Endothelial cell of umbilical vein (primary cell): ENCODE measurements at regions not wholly inside any gene's neighbourhood (a gene's known extent, or its start where the extent isn't known, plus 50 kb on each side); places are given as distances from the start of the nearest gene placed in this dataset.

Experiments
- BruUV-seq: library from RNA; stranded (reverse); fragments of 400-500 nt; replicated peaks from 2 replicates; lab custom pipeline; 2021; lab: Mats Ljungman, UMichigan
- CTCF ChIA-PET: fragments of 300-600, 350-600 bp; sonication (Branson Sonifier 250); formaldehyde crosslinking; loops from one replicate; lab custom pipeline; 2021; ENCODE audit warnings: antibody characterized with exemption, inconsistent platforms; lab: Charles Lee
- POLR2A ChIA-PET: fragments of 300-600, 350-600 bp; sonication (Branson Sonifier 250); formaldehyde crosslinking; loops from one replicate; lab custom pipeline; 2021; ENCODE audit warnings: antibody characterized with exemption, inconsistent platforms; lab: Charles Lee
- DNase-seq: peaks from one replicate; pipeline ENCODE4 v3.0.0-alpha.2; 2011; ENCODE audit warnings: low read depth, low spot score
- FAIRE-seq: peaks from 2 replicates; lab custom pipeline; 2011; peaks lifted over from hg19 to GRCh38; lab: Jason Lieb, UNC
- H2AFZ ChIP-seq: 2 replicates; pipeline ENCODE4 v1.6.0; 2012; ENCODE audit warnings: low read depth, low read length, control low read depth, inconsistent platforms
- H3K27ac ChIP-seq: 2 replicates; pipeline ENCODE4 v1.5.1; 2011; ENCODE audit warnings: low read depth, mild to moderate bottlenecking, control low read depth, low read length, moderate library complexity; ENCODE audit not compliant: insufficient read depth
- H3K27me3 ChIP-seq, 2 experiments: 2 replicates each; pipeline versions ENCODE4 v1.6.0 to v1.6.1; 2011; ENCODE audit warnings: low read length in 2 of 2, mixed read lengths in 1 of 2; ENCODE audit not compliant: control insufficient read depth in 2 of 2, insufficient read depth in 2 of 2
- H3K36me3 ChIP-seq, 2 experiments: 2 replicates in 1 of 2; 3 replicates in 1 of 2; pipeline ENCODE4 v1.5.1; 2011; ENCODE audit warnings: low read length in 2 of 2, mild to moderate bottlenecking in 1 of 2, moderate library complexity in 1 of 2; ENCODE audit not compliant: control insufficient read depth in 2 of 2, insufficient read depth in 2 of 2; ENCODE audit errors: extremely low read depth in 1 of 2
- H3K4me1 ChIP-seq: 3 replicates; pipeline ENCODE4 v1.5.1; 2011; ENCODE audit warnings: mild to moderate bottlenecking, low read length; ENCODE audit not compliant: control insufficient read depth, insufficient read depth; ENCODE audit errors: extremely low read depth
- H3K4me2 ChIP-seq: 2 replicates; pipeline ENCODE4 v1.6.1; 2011; ENCODE audit warnings: low read length, control low read depth, mixed read lengths; ENCODE audit not compliant: insufficient read depth
- H3K4me3 ChIP-seq, 3 experiments: fragments of 200-600 bp in 1 of 3; sonication (generic), shearing (Covaris generic) in 1 of 3; replicated peaks in 1 of 3; 2 replicates each; pipeline ENCODE4 v1.5.1; 2011 to 2016; ENCODE audit warnings: control low read depth in 3 of 3, low read length in 3 of 3, mild to moderate bottlenecking in 2 of 3, inconsistent platforms in 1 of 3, low read depth in 1 of 3, moderate library complexity in 1 of 3; ENCODE audit not compliant: insufficient read depth in 1 of 3
- H3K79me2 ChIP-seq: 2 replicates; pipeline ENCODE4 v1.6.0; 2012; ENCODE audit warnings: low read length, inconsistent platforms; ENCODE audit not compliant: control insufficient read depth, insufficient read depth
- H3K9ac ChIP-seq: replicated peaks from 2 replicates; pipeline ENCODE3; 2011; ENCODE audit warnings: low read length, control low read depth; ENCODE audit not compliant: insufficient read depth; ENCODE audit errors: extremely low read depth
- H3K9me1 ChIP-seq: replicated peaks from 3 replicates; pipeline ENCODE4 v1.6.0; 2011; ENCODE audit warnings: mild to moderate bottlenecking, low read length; ENCODE audit not compliant: control insufficient read depth, insufficient read depth; ENCODE audit errors: extremely low read depth
- H3K9me3 ChIP-seq: replicated peaks from 2 replicates; pipeline ENCODE4 v1.5.1; 2012; ENCODE audit warnings: low read length, inconsistent platforms; ENCODE audit not compliant: control insufficient read depth, insufficient read depth
- H4K20me1 ChIP-seq: replicated peaks from 2 replicates; pipeline ENCODE3; 2011; ENCODE audit warnings: mild to moderate bottlenecking, low read length; ENCODE audit not compliant: control insufficient read depth, insufficient read depth; ENCODE audit errors: extremely low read depth
- CTCF ChIP-seq, 2 donors: IDR thresholded peaks; 1 replicate in 1 of 2; 2 replicates in 1 of 2; pipeline ENCODE4 v1.5.1; 2011; ENCODE audit warnings: low read length in 2 of 2, mild to moderate bottlenecking in 2 of 2, moderate library complexity in 2 of 2, control low read depth in 1 of 2, inconsistent platforms in 1 of 2, low read depth in 1 of 2; ENCODE audit not compliant: insufficient read depth in 1 of 2; ENCODE audit errors: extremely low read depth in 1 of 2
- EZH2 ChIP-seq: IDR thresholded peaks from 2 replicates; pipeline ENCODE4 v1.6.1; 2012; ENCODE audit warnings: borderline replicate concordance, low read depth, mild to moderate bottlenecking, moderate library complexity, low read length, inconsistent platforms; ENCODE audit not compliant: severe bottlenecking
- FOS ChIP-seq: IDR thresholded peaks from 2 replicates; pipeline ENCODE4 v1.6.1; 2011; ENCODE audit warnings: mild to moderate bottlenecking, low read length, moderate library complexity, borderline replicate concordance; ENCODE audit not compliant: insufficient read depth
- GATA2 ChIP-seq: IDR thresholded peaks from 2 replicates; pipeline ENCODE4 v1.7.0; 2011; ENCODE audit warnings: low read depth, mild to moderate bottlenecking, moderate library complexity, mixed read lengths, low read length; ENCODE audit not compliant: insufficient read length, insufficient read depth
- JUN ChIP-seq: IDR thresholded peaks from 2 replicates; pipeline ENCODE4 v1.6.1; 2011; ENCODE audit warnings: borderline replicate concordance, low read depth; ENCODE audit not compliant: insufficient read length, insufficient read depth
- MAX ChIP-seq: IDR thresholded peaks from 2 replicates; pipeline ENCODE4 v1.6.1; 2011; ENCODE audit not compliant: insufficient read depth, insufficient read length
- MYC ChIP-seq: IDR thresholded peaks from one replicate; pipeline ENCODE4 v1.6.1; 2011; ENCODE audit warnings: mild to moderate bottlenecking, low read depth, low read length
- POLR2A ChIP-seq: IDR thresholded peaks from 2 replicates; pipeline ENCODE4 v1.6.1; 2012; ENCODE audit warnings: low read depth, mild to moderate bottlenecking, control low read depth, low read length
- POLR2AphosphoS5 ChIP-seq: IDR thresholded peaks from 2 replicates; pipeline ENCODE4 v1.6.1; 2012; ENCODE audit warnings: low read depth, mild to moderate bottlenecking, control low read depth, low read length, moderate library complexity; ENCODE audit not compliant: insufficient read depth
- dilution Hi-C: fragments of 300-500 bp; cut with MboI; formaldehyde crosslinking; loops from one replicate; pipeline ENCODE4 v1.15.0; 2019; ENCODE audit warnings: low sequenced_read_pairs; ENCODE audit not compliant: extremely low pct_ligation_motif_present
- intact Hi-C: fragments of 100-400 bp; cut with micrococcal nuclease; formaldehyde crosslinking; loops from one replicate; pipeline ENCODE4 v1.10.0; 2022

- intact Hi-C loops (no loop called here), dilution Hi-C loops (no loop called here)
- Histone ChIP-seq H3K4me3 (no peak overlapping the region), H3K9me1 (no peaks in the 10 kb centered on the region), H3K27me3 (no peaks in the 10 kb centered on the region), H4K20me1 (no peaks in the 10 kb centered on the region), H3K4me1 (peaks cover 13% of the 10 kb centered on the region), H3K27ac (no peak overlapping the region), H3K36me3 (no peaks in the 10 kb centered on the region), H3K9ac (no peak overlapping the region), H3K4me2 (no peak overlapping the region), H2AFZ (no peak overlapping the region), H3K79me2 (no peaks in the 10 kb centered on the region), H3K9me3 (no peaks in the 10 kb centered on the region)
- TF ChIP-seq FOS (no peak), CTCF (IDR thresholded peaks at IDR 0.05; ENCODE audit: extremely low read depth in 1 of 2, insufficient read depth in 1 of 2, low read depth in 1 of 2, low read length in 2 of 2) (no peak), MYC (no peak), POLR2A (no peak), GATA2 (no peak), MAX (no peak), JUN (no peak), EZH2 (no peak), POLR2AphosphoS5 (no peak)
- ChIA-PET CTCF (interaction anchor here (1.0 to 1.2 kb wide), 3 partner anchors 12 to 191 kb away, joined by 3 to 4 read pairs (median 3); no protein-coding TSS in a partner anchor), POLR2A (no interaction called here)
- DNase-seq (no peak), FAIRE-seq (no peak)
- no TSS peak for BruUV-seq
Measured at GRCh38 chr15:62857411-62857853, 185.1 kb upstream of the TPM1 start.
